ENCODE measurements at regions not wholly inside any gene's neighbourhood (a gene's known extent, or its start where the extent isn't known, plus 50 kb on each side); places are given as distances from the start of the nearest gene placed in this dataset.

GRCh38 chr3:157876556-157876955 is 229.7 kb downstream of the SHOX2 start:
- no peak for DNase-seq (ENCODE audit: low read depth, low spot score)
- in situ Hi-C loops (cut with HindIII; ENCODE audit: low sequenced_read_pairs) = no loop called here
- no peak for TF ChIP-seq CTCF (IDR thresholded peaks at IDR 0.05; ENCODE audit: low read depth, low read length)
- no peak overlapping the region for H3K4me3 ChIP-seq (ENCODE audit: low read depth, low read length)

DNA sequence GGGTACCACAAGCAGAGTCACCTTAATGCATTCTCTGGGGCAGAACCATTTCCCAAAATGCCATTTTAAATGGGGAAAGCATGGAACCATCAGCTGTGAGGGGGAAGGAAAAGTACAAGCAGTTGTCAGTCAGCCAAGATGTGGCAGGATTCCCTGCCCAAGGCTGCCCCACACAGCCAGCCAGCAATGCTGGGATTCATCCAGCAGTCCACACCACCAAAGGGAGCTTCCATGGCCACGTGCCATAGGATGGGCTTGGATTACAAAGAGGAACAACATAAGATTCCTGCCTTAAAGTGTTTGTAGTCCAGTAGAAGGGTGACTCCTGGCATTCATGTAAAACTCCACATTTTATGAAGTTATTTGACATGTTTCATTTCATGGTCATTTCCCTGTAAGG is 233.3 kb downstream of the SHOX2 start:
- no peak for DNase-seq (ENCODE audit: low read depth, low spot score)
- in situ Hi-C loops (cut with HindIII; ENCODE audit: low sequenced_read_pairs) = no loop called here
- no peak for TF ChIP-seq CTCF (IDR thresholded peaks at IDR 0.05; ENCODE audit: low read depth, low read length)
- no peak overlapping the region for H3K4me3 ChIP-seq (ENCODE audit: low read depth, low read length)

DNA sequence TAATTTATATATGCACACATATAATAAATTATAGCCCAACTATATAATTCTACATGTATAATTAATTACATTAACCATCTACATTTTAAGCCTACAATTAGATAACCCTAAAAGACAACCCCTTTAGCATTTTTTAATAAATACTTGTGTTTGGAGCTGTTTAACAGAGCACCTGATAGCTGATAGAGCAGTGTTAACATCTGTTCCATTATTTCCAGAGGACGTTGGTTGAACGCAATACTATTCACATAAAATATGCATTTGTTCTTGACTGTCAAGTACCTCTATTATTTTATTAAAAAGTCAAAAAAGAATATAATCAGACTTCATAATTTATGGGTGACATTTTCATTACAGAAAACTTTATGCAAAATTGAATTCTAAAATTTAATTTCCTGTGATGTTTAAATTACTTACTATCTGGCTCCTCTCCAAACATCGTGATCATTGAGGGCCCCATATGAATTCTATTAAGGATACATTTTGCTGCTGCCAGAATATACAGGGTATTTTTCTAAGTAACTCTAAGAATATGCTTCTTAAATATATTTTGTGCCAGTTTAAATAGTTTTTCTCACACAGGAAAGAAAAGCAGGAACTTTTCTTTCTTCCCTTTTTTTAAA is 234.3 kb downstream of the SHOX2 start:
- no peak overlapping the region for H3K4me3 ChIP-seq (ENCODE audit: low read depth, low read length)
- no peak for DNase-seq (ENCODE audit: low read depth, low spot score)
- no peak for TF ChIP-seq CTCF (IDR thresholded peaks at IDR 0.05; ENCODE audit: low read depth, low read length)

DNA sequence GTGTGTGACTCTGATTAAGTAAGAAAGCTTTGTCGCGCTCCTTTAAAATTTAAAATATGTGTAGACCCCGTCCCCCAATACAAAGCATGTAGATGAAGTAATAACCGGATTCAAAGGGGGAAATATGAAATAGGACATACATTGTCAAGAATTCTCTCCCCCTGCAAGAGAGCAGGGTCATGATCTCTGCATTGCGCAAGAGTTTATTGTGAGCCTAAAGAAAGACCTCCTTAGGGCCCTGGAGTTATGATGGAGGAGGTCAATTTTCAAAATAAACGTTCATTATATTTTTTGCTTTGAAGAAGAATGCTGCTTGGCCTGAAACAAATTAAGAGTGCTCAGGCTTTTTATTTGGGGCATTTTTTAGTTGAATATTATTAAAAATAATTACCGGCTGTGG is 235.0 kb downstream of the SHOX2 start:
- TF ChIP-seq CTCF (IDR thresholded peaks at IDR 0.05; ENCODE audit: low read depth, low read length) = no peak
- DNase-seq (ENCODE audit: low read depth, low spot score) = no peak
- in situ Hi-C loops (cut with HindIII; ENCODE audit: low sequenced_read_pairs) = no loop called here
- no peak overlapping the region for H3K4me3 ChIP-seq (ENCODE audit: low read depth, low read length)

More for the DNA sequence above, 234.3 kb downstream of the SHOX2 start:
- in situ Hi-C loops (cut with HindIII; ENCODE audit: low sequenced_read_pairs) = no loop called here

DNA sequence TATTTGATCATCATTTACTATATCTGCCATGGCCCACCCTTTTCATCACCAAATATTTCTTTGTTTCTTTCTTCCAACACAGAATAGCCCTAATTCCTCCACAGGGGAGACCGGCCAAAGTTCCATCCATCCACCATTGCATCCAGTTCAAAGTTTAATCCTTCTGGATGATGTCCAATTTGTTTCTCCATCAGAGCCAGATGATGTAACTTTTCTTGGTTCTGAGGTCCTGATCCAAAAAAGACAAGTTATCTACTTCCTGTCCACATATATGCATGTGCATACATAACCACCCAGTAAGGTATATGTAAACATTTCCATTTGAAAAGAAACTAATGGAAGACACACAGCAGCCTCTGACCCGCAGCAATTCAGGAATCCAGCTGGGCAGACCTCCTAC is 237.3 kb downstream of the SHOX2 start:
- DNase-seq (ENCODE audit: low read depth, low spot score) = peak; percentile 2
- in situ Hi-C loops (cut with HindIII; ENCODE audit: low sequenced_read_pairs) = no loop called here

GRCh38 chr3:157868196-157868595 is 238.0 kb downstream of the SHOX2 start:
- TF ChIP-seq CTCF (IDR thresholded peaks at IDR 0.05; ENCODE audit: low read depth, low read length) = no peak
- in situ Hi-C loops (cut with HindIII; ENCODE audit: low sequenced_read_pairs) = no loop called here
- DNase-seq (ENCODE audit: low read depth, low spot score) = peak; percentile 46
- no peak overlapping the region for H3K4me3 ChIP-seq (ENCODE audit: low read depth, low read length)

More for the DNA sequence above, 237.3 kb downstream of the SHOX2 start:
- TF ChIP-seq CTCF (IDR thresholded peaks at IDR 0.05; ENCODE audit: low read depth, low read length) = no peak
- H3K4me3 ChIP-seq (ENCODE audit: low read depth, low read length) = no peak overlapping the region
